ENCODE measurements at regions not wholly inside any gene's neighbourhood (a gene's known extent, or its start where the extent isn't known, plus 50 kb on each side); places are given as distances from the start of the nearest gene placed in this dataset.
"Not testable (repeated sequence)": the region's sequence is repeated elsewhere in the genome, so short reads cannot be mapped to it uniquely, and the experiment has no call there.

- not testable (repeated sequence) for ATAC-seq (replicated peaks in 1 of 2); DNase-seq; H3K4me1 Mint-ChIP-seq (ENCODE audit: low read depth); H3K27me3 Mint-ChIP-seq (ENCODE audit: low read depth); H3K9me3 Mint-ChIP-seq; H3K36me3 Mint-ChIP-seq (ENCODE audit: insufficient read depth in 2 of 2); H3K4me3 Mint-ChIP-seq; H3K27ac Mint-ChIP-seq
Observed at GRCh38 chr14:104269511-104270241, 131.3 kb downstream of the KIF26A start.

GRCh38 chr14:104271391-104271790, 133.0 kb downstream of the KIF26A start:
- no peaks in the 10 kb centered on the region for H3K27me3 Mint-ChIP-seq (ENCODE audit: low read depth)
- no peak overlapping the region for H3K4me3 Mint-ChIP-seq
- no peaks in the 10 kb centered on the region for H3K36me3 Mint-ChIP-seq (ENCODE audit: insufficient read depth in 2 of 2)
- H3K9me3 Mint-ChIP-seq, result no peaks in the 10 kb centered on the region
- ATAC-seq (replicated peaks in 1 of 2) (no peak), DNase-seq (no peak)
- H3K27ac Mint-ChIP-seq, result no peak overlapping the region
- H3K4me1 Mint-ChIP-seq (ENCODE audit: low read depth), result no peaks in the 10 kb centered on the region

- no peak overlapping the region for H3K27ac Mint-ChIP-seq
- no peaks in the 10 kb centered on the region for H3K9me3 Mint-ChIP-seq
- H3K27me3 Mint-ChIP-seq (ENCODE audit: low read depth), result no peaks in the 10 kb centered on the region
- no peaks in the 10 kb centered on the region for H3K4me1 Mint-ChIP-seq (ENCODE audit: low read depth)
- ATAC-seq (replicated peaks in 1 of 2) (no peak), DNase-seq (no peak)
- no peaks in the 10 kb centered on the region for H3K36me3 Mint-ChIP-seq (ENCODE audit: insufficient read depth in 2 of 2)
- no peak overlapping the region for H3K4me3 Mint-ChIP-seq
Observed at GRCh38 chr14:104274806-104275205, 136.4 kb downstream of the KIF26A start.

DNA sequence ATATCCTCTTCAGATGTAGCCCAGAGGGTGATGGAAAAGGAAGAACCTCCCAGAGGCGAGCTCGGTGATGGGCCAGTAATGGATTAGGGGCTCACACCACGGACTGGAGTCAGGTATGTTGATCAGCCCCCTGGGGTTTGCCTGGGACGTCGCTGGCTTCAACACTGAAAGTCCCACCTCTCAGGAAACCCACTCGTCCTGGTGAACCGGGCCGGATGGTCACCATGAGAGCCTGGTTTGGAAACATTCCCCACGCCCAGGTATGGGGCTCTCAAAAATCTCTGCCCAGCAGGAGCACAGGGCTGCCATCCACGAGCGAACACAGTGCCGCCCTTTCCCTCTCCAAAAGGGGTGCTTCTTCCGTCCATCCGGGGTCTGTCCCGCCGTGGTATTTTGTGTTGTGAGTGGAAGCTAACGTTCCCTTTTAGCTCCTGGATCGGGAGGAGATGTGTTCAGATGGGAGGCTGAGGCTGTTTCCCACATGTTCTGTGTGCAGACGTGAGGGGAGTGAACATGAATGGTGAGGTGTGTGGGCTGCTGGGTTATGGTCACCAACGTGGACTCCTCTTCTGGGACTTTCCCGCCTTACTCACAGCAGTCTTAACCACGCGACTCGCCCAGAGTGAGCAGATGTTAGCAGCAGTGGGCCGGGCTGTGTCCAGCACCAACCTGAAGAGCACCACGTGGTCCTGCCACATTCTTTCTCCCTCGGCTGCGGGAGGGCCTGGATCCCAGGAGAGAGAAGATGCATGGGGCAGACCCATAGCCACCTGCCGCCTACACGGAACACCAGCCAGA, 139.2 kb downstream of the KIF26A start:
- no peaks in the 10 kb centered on the region for H3K4me1 Mint-ChIP-seq (ENCODE audit: low read depth)
- H3K9me3 Mint-ChIP-seq, result no peaks in the 10 kb centered on the region
- H3K27ac Mint-ChIP-seq, result no peak overlapping the region
- H3K27me3 Mint-ChIP-seq (ENCODE audit: low read depth), result no peaks in the 10 kb centered on the region
- H3K4me3 Mint-ChIP-seq, result no peak overlapping the region
- ATAC-seq (replicated peaks in 1 of 2) (no peak), DNase-seq (no peak)
- no peaks in the 10 kb centered on the region for H3K36me3 Mint-ChIP-seq (ENCODE audit: insufficient read depth in 2 of 2)

DNA sequence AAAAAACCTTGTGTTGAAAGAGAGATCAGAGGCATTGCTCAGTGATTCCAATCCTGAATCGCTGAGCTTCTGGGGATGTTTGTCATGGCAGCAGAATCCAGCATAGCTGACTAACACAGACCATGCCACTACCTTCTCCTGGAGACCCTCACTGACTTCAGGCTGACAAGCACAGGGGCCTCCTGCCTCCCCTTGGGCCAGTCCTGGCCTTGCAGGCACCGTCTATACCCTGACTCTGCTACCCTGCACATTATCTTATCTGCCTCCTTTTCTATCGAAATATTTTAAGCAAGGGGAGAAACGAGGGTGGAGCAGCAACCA, 139.8 kb downstream of the KIF26A start:
- Mint-ChIP-seq H3K27me3 (ENCODE audit: low read depth) (no peaks in the 10 kb centered on the region), H3K36me3 (ENCODE audit: insufficient read depth in 2 of 2) (no peaks in the 10 kb centered on the region), H3K4me3 (no peak overlapping the region), H3K27ac (no peak overlapping the region), H3K4me1 (ENCODE audit: low read depth) (no peaks in the 10 kb centered on the region), H3K9me3 (no peaks in the 10 kb centered on the region)
- no peak for ATAC-seq (replicated peaks in 1 of 2)
- DNase-seq, result no peak

DNA sequence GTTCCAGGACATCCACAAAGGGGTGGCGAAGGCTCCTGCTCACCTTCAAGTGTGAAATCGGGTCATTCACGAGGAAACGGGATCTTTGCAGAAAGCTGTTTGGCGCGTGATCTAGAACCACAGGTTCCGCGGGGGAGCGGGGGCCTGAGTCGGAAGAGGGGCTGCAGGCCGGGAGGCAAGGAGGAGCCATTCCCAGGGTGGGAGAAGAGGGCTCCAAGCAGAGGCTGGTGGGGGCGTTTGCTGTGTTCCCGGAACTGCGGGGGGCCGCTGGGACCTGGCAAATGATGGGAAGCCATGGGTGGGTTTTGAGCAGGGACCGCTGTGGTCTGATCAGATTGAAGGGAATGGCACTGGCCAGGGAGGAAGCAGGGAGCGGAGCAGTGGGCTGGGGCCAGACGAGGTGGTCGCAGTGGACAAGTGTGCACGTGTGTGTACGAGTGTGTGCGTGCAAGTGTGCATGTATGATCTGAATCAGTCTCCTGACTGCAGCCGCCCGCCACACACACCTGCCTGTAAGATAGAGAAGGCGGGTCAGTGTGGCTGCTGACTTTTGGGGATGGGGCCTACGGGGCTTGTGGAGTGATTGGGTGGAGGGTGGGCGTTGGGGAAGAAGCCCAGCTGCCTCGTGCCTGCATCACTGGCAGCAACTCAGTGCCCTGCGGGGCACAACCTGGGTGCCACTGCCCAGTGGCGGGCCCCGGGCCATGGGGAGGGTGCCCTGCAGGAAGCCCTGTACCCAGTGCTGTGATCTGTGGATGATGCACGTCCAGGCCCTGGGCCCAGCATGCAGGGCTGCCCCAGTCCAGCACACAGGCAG, 141.9 kb downstream of the KIF26A start:
- ATAC-seq (replicated peaks in 1 of 2), result no peak
- Mint-ChIP-seq H3K4me1 (ENCODE audit: low read depth) (no peaks in the 10 kb centered on the region), H3K27ac (no peak overlapping the region), H3K4me3 (no peak overlapping the region), H3K36me3 (ENCODE audit: insufficient read depth in 2 of 2) (no peaks in the 10 kb centered on the region), H3K9me3 (no peaks in the 10 kb centered on the region), H3K27me3 (ENCODE audit: low read depth) (no peaks in the 10 kb centered on the region)
- no peak for DNase-seq

DNA sequence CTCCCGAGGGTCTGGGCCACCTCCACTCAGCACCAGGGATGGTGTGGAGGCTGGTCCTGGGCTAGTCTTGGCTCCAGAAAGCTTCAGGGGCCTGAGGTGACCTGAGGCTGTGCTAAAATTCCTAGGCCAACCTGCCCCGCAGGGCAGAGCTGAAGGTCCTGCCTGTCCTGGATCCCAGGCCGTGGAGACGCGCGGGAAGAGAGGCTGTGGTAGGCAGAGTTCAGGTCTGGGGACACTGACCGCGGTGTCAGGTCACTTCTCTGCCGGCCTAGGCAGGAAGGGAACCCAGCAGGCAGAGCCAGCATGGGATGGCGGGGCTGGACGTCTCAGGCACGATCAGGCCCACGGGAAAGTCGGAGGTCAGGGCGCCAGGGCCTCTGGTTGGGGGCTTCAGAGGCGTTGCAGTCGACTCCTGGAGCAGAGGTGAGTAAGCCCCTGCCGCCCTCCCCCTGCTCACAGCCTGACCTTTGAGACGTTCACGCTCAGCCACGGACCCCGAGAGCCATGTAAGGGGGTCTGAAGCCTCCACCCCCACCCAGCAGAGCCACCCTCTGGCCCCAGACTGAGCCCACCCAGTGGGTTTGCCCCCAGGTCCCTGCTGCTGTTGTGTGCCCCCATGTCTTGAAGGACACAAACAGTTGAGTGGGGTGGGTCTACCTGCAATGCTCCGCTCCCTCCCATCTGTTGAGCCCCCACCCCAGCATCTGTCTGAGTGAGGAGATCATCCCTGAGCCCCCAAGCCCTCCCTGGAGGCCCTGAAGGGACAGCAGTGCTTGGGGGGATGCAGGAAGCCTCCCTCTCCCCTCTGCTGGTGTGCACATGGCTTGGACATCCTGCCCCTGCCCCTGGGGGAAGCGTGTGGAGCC, 142.7 kb downstream of the KIF26A start:
- Mint-ChIP-seq H3K36me3 (ENCODE audit: insufficient read depth in 2 of 2) (no peaks in the 10 kb centered on the region), H3K4me3 (no peak overlapping the region)

DNA sequence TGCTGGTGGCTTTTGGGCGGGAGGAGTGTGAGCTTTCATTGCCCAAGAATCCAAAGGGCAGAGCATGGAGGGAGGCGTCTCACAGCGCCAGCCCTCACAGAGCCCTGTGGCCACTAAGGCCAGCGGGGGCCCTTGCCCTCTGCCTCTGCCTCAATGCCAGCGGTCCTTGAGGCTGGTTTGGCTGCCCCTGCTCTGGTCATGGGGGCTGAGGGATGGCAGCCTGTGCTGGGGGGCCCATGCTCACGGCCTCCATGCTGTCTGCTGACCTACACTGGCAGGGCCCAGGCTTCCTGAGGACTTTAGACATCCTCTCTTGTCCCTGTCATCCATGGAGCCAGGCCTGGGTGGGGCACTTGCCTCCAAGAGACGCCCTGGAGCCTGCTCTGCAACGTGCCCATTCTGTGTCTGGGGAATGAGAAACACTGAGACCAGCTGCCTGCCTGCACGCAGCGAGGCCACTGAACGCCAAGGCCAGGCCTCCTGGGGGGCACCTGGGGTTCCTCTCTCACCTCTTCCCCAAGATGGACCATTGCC, 143.4 kb downstream of the KIF26A start:
- no peak for ATAC-seq (replicated peaks in 1 of 2)
- DNase-seq, result no peak
- H3K36me3 Mint-ChIP-seq (ENCODE audit: insufficient read depth in 2 of 2), result no peaks in the 10 kb centered on the region
- H3K27me3 Mint-ChIP-seq (ENCODE audit: low read depth), result no peaks in the 10 kb centered on the region
- no peaks in the 10 kb centered on the region for H3K9me3 Mint-ChIP-seq
- no peaks in the 10 kb centered on the region for H3K4me1 Mint-ChIP-seq (ENCODE audit: low read depth)
- H3K27ac Mint-ChIP-seq, result no peak overlapping the region
- no peak overlapping the region for H3K4me3 Mint-ChIP-seq

More for the DNA sequence above, 142.7 kb downstream of the KIF26A start:
- ATAC-seq (replicated peaks in 1 of 2) (no peak), DNase-seq (no peak)
- Mint-ChIP-seq H3K27ac (no peak overlapping the region), H3K4me1 (ENCODE audit: low read depth) (no peaks in the 10 kb centered on the region), H3K27me3 (ENCODE audit: low read depth) (no peaks in the 10 kb centered on the region), H3K9me3 (no peaks in the 10 kb centered on the region)

DNA sequence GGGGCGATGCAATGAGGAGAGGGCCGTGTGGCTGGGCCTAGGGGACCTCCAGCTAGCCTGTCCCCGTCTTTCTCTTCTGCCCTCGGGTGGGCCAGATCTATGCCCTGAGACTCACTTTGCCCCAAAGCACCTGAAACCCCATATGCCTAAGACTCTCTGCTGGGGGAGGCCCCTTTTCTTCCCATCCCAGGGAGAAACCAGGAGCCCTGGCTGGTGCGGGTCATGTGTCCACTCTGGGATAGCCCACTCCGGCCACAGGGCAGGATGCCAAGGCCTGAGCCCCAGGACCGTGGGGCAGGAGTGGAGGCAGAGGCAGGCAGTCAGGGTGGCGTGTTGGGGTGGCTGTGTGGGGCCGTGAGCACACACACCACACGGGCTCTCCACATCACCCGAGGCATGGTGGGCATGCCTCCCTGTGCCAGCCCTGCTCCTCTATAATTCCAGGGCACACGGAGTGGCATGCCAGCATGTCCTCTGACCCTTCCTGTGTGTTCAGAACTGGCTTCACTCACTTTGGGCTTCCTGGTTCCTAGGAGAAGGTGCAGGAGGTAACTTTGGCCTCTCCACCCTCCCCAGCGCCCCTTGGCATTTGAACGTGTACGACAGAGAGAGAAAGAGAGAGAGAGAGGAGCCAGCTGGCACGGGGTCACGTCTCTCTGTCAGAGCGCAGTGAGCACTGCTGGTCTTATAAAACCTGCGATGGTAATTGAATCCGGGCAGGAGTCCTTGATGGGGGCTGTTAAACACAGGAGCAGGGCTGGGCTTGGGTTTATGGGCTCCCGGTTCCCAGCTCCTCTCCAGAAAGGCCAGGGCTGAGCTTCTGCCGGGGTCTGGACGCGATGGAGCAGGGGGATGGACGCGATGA, 144.2 kb downstream of the KIF26A start:
- DNase-seq (no peak), ATAC-seq (replicated peaks in 1 of 2) (no peak)
- no peak overlapping the region for H3K27ac Mint-ChIP-seq

GRCh38 chr14:104283197-104284106, 145.1 kb downstream of the KIF26A start:
- Mint-ChIP-seq H3K9me3 (no peaks in the 10 kb centered on the region), H3K27ac (no peak overlapping the region), H3K27me3 (ENCODE audit: low read depth) (no peaks in the 10 kb centered on the region), H3K4me3 (no peak overlapping the region), H3K36me3 (ENCODE audit: insufficient read depth in 2 of 2) (no peaks in the 10 kb centered on the region), H3K4me1 (ENCODE audit: low read depth) (no peaks in the 10 kb centered on the region)
- DNase-seq, result no peak
- no peak for ATAC-seq (replicated peaks in 1 of 2)

More for the DNA sequence above, 144.2 kb downstream of the KIF26A start:
- no peaks in the 10 kb centered on the region for H3K36me3 Mint-ChIP-seq (ENCODE audit: insufficient read depth in 2 of 2)
- H3K27me3 Mint-ChIP-seq (ENCODE audit: low read depth), result no peaks in the 10 kb centered on the region
- H3K4me1 Mint-ChIP-seq (ENCODE audit: low read depth), result no peaks in the 10 kb centered on the region
- no peak overlapping the region for H3K4me3 Mint-ChIP-seq
- no peaks in the 10 kb centered on the region for H3K9me3 Mint-ChIP-seq

DNA sequence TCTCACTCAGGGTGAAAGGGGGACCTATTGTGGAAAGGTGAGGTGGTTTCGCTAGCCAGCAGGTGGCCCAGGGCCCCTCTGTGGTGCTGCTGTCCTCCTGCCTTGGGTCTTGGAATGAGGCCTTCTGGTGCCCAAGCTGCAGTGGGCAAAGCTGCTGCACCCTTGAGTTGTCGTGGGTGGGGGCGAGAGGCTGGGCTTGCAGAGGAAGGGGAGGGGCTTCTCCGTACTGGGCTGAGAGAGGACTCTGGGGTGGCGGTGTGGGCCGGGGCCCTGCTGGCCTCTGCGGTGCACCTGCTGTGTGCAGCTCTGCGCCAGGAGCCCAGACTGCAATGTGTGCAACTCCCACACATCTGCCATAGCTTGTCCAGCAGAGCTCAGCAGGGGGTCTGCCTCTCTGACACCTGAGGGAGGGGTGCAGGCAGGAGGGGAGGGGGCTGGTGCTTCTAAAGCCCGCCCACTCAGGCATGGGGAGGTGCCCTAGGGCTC, 145.8 kb downstream of the KIF26A start:
- DNase-seq (no peak), ATAC-seq (replicated peaks in 1 of 2) (no peak)
- Mint-ChIP-seq H3K4me1 (ENCODE audit: low read depth) (no peaks in the 10 kb centered on the region), H3K4me3 (no peak overlapping the region), H3K36me3 (ENCODE audit: insufficient read depth in 2 of 2) (no peaks in the 10 kb centered on the region), H3K9me3 (peaks cover 2 to 7% of the 10 kb centered on the region in 2 donors), H3K27ac (no peak overlapping the region), H3K27me3 (ENCODE audit: low read depth) (no peaks in the 10 kb centered on the region)

Data from activated T-cell treated with anti-CD3 and anti-CD28 coated beads, Interleukin-2, amount 50 U/mL, for 72 hours (primary cell).